Thoracic aorta (tissue), 2 donors: ENCODE measurements at regions not wholly inside any gene's neighbourhood (a gene's known extent, or its start where the extent isn't known, plus 50 kb on each side); places are given as distances from the start of the nearest gene placed in this dataset.

Experiments
- ATAC-seq: fragments of 150-250 bp; one replicate; pipeline ENCODE4 v1.8.0; 2017; ENCODE audit warnings: low read depth; ENCODE audit not compliant: insufficient number of reproducible peaks, low FRiP score
- DNase-seq: peaks from one replicate; pipeline ENCODE4 v3.0.0-alpha.2; 2020; ENCODE audit warnings: low spot score
- H3K27ac ChIP-seq, 2 donors: fragments of 200-600 bp; sonication (generic); 1 replicate in 1 of 2; 2 replicates in 1 of 2; pipeline ENCODE4 v1.5.1; 2016; ENCODE audit warnings: mild to moderate bottlenecking in 2 of 2, moderate library complexity in 2 of 2
- H3K27me3 ChIP-seq: fragments of 200-600 bp; sonication (generic); replicated peaks from 2 replicates; pipeline ENCODE4 v1.6.0; 2016; ENCODE audit warnings: mild to moderate bottlenecking; ENCODE audit not compliant: insufficient read depth
- H3K36me3 ChIP-seq: fragments of 200-600 bp; sonication (generic); one replicate; pipeline ENCODE4 v1.5.1; 2016
- H3K4me1 ChIP-seq, 2 donors: fragments of 200-600 bp; sonication (generic); 1 replicate in 1 of 2; 2 replicates in 1 of 2; pipeline versions ENCODE4 v1.5.1 to v1.6.0; 2016; ENCODE audit warnings: low read depth in 2 of 2, mild to moderate bottlenecking in 1 of 2; ENCODE audit not compliant: control insufficient read depth in 1 of 2
- H3K4me3 ChIP-seq: fragments of 200-600 bp; sonication (generic); 2 replicates; pipeline ENCODE4 v1.5.1; 2016; ENCODE audit warnings: mild to moderate bottlenecking
- H3K9me3 ChIP-seq: fragments of 200-600 bp; sonication (generic); 2 replicates; pipeline ENCODE4 v1.5.1; 2016
- CTCF ChIP-seq: fragments of 200-600 bp; sonication (generic); IDR thresholded peaks from one replicate; pipeline ENCODE4 v1.5.1; 2019; ENCODE audit warnings: antibody characterized with exemption

- DNase-seq (no peak), ATAC-seq (no peak)
- no peak for TF ChIP-seq CTCF
- H3K4me3 ChIP-seq, result no peak overlapping the region
- no peaks in the 10 kb centered on the region for H3K36me3 ChIP-seq
- H3K27ac ChIP-seq, result no peak overlapping the region
- H3K4me1 ChIP-seq, result no peaks in the 10 kb centered on the region
- H3K27me3 ChIP-seq, result no peaks in the 10 kb centered on the region
- H3K9me3 ChIP-seq, result no peaks in the 10 kb centered on the region
These were observed 93.6 kb downstream of the USP22 start for GRCh38 chr17:20948984-20949777.
